GM23338 (cell line): ENCODE measurements at regions not wholly inside any gene's neighbourhood (a gene's known extent, or its start where the extent isn't known, plus 50 kb on each side); places are given as distances from the start of the nearest gene placed in this dataset.

Experiments used
- ATAC-seq: fragments of 200-7000 bp; cut with Tn5 transposase; 3 replicates; pipeline ENCODE4 v1.9.1; 2020
- DNase-seq: peaks from one replicate; pipeline ENCODE4 v3.0.0-alpha.2; 2015; ENCODE audit warnings: low spot score
- H2AFZ ChIP-seq: fragments of 200-600 bp; sonication (generic); 2 replicates; pipeline ENCODE4 v1.8.0; 2016; ENCODE audit warnings: antibody characterized with exemption, mild to moderate bottlenecking, moderate library complexity
- H3F3A ChIP-seq: fragments of 200-600 bp; sonication (generic); replicated peaks from 2 replicates; pipeline ENCODE4 v1.8.0; 2017; ENCODE audit warnings: antibody characterized with exemption, mixed run types, low read depth
- H3K27ac ChIP-seq: fragments of 200-600 bp; sonication (generic); 2 replicates; pipeline ENCODE4 v1.6.1; 2016; ENCODE audit warnings: low read depth
- H3K27me3 ChIP-seq: fragments of 200-600 bp; sonication (generic); 2 replicates; pipeline ENCODE4 v1.8.0; 2016; ENCODE audit warnings: mild to moderate bottlenecking, mixed run types, moderate library complexity; ENCODE audit not compliant: insufficient read depth
- H3K36me3 ChIP-seq: fragments of 200-600 bp; sonication (generic); 2 replicates; pipeline ENCODE4 v1.8.0; 2016; ENCODE audit warnings: mild to moderate bottlenecking; ENCODE audit not compliant: insufficient read depth
- H3K4me1 ChIP-seq: fragments of 200-600 bp; sonication (generic); 2 replicates; pipeline ENCODE4 v1.8.0; 2016; ENCODE audit warnings: mild to moderate bottlenecking, moderate library complexity; ENCODE audit not compliant: insufficient read depth
- H3K4me2 ChIP-seq: fragments of 200-600 bp; sonication (generic); 2 replicates; pipeline ENCODE4 v1.7.1; 2017; ENCODE audit warnings: mixed run types
- H3K4me3 ChIP-seq: fragments of 200-600 bp; sonication (generic); 2 replicates; pipeline ENCODE4 v1.6.1; 2016; ENCODE audit warnings: mixed run types
- H3K79me2 ChIP-seq: fragments of 200-600 bp; sonication (generic); replicated peaks from 2 replicates; pipeline ENCODE4 v1.8.0; 2017; ENCODE audit warnings: mild to moderate bottlenecking; ENCODE audit not compliant: insufficient read depth
- H3K9me2 ChIP-seq: fragments of 200-600 bp; sonication (generic); 2 replicates; pipeline ENCODE4 v1.8.0; 2017; ENCODE audit not compliant: insufficient read depth
- H4K20me1 ChIP-seq: fragments of 200-600 bp; sonication (generic); replicated peaks from 2 replicates; pipeline ENCODE4 v1.8.0; 2017; ENCODE audit warnings: mild to moderate bottlenecking; ENCODE audit not compliant: insufficient read depth
- H3K27ac Mint-ChIP-seq: 2 replicates; pipeline ENCODE4 v1.8.0; 2020; ENCODE audit warnings: inconsistent platforms, mild to moderate bottlenecking, moderate library complexity, mixed read lengths
- H3K27me3 Mint-ChIP-seq: 3 replicates; pipeline ENCODE4 v1.8.0; 2022; ENCODE audit warnings: low read depth, mild to moderate bottlenecking, moderate library complexity, mixed read lengths, inconsistent platforms; ENCODE audit not compliant: insufficient read depth, poor library complexity
- H3K36me3 Mint-ChIP-seq: 3 replicates; pipeline ENCODE4 v1.8.0; 2021; ENCODE audit warnings: low read depth, mild to moderate bottlenecking, inconsistent platforms, moderate library complexity, mixed read lengths
- H3K4me1 Mint-ChIP-seq: 3 replicates; pipeline ENCODE4 v1.8.0; 2020; ENCODE audit warnings: mild to moderate bottlenecking, inconsistent platforms, mixed read lengths
- H3K4me3 Mint-ChIP-seq: 3 replicates; pipeline ENCODE4 v1.8.0; 2021; ENCODE audit warnings: moderate library complexity, mild to moderate bottlenecking, inconsistent platforms, mixed read lengths
- H3K9me3 Mint-ChIP-seq: 3 replicates; pipeline ENCODE4 v1.8.0; 2020; ENCODE audit warnings: moderate library complexity, mild to moderate bottlenecking, inconsistent platforms, mixed read lengths
- CREB1 ChIP-seq: fragments of 250-450 bp; sonication (Bioruptor Pico); IDR thresholded peaks from 2 replicates; pipeline ENCODE4 v1.5.0; 2020; ENCODE audit warnings: low read depth, mild to moderate bottlenecking, moderate library complexity
- CTCF ChIP-seq, 2 experiments: fragments of 200-600 bp in 1 of 2; sonication (generic) in 1 of 2; conservative IDR thresholded peaks; 2 replicates each; pipeline versions ENCODE4 v1.5.1 to v1.6.1; 2016 to 2017; ENCODE audit warnings: antibody characterized with exemption in 2 of 2, low read depth in 2 of 2, mild to moderate bottlenecking in 2 of 2, moderate library complexity in 1 of 2
- ETS1 ChIP-seq: IDR thresholded peaks from 2 replicates; pipeline ENCODE4 v1.6.1; 2016; ENCODE audit warnings: antibody characterized with exemption
- EZH2 ChIP-seq: fragments of 200-600 bp; sonication (generic); IDR thresholded peaks from one replicate; pipeline ENCODE4 v1.8.0; 2017; ENCODE audit warnings: antibody characterized with exemption, mild to moderate bottlenecking, low read depth; ENCODE audit not compliant: unreplicated experiment
- EZH2phosphoT487 ChIP-seq: fragments of 200-600 bp; sonication (generic); IDR thresholded peaks from one replicate; pipeline ENCODE4 v1.8.1; 2018; ENCODE audit warnings: antibody characterized with exemption; ENCODE audit not compliant: unreplicated experiment
- JUNB ChIP-seq: IDR thresholded peaks from one replicate; pipeline ENCODE4 v1.6.1; 2016; ENCODE audit warnings: antibody characterized with exemption; ENCODE audit not compliant: unreplicated experiment
- NANOG ChIP-seq: IDR thresholded peaks from 2 replicates; pipeline ENCODE4 v1.6.1; 2016; ENCODE audit warnings: antibody characterized with exemption, borderline replicate concordance
- POLR2AphosphoS5 ChIP-seq: IDR thresholded peaks from 2 replicates; pipeline ENCODE4 v1.6.1; 2016; ENCODE audit warnings: antibody characterized with exemption, low read depth
- REST ChIP-seq: IDR thresholded peaks from one replicate; pipeline ENCODE4 v1.6.1; 2018; ENCODE audit warnings: antibody characterized with exemption; ENCODE audit not compliant: unreplicated experiment
- STAT1 ChIP-seq: IDR thresholded peaks from one replicate; pipeline ENCODE4 v1.6.1; 2016; ENCODE audit warnings: antibody characterized with exemption; ENCODE audit not compliant: unreplicated experiment
- ZNF114 ChIP-seq: fragments of 250-450 bp; sonication (Bioruptor Pico); IDR thresholded peaks from 2 replicates; pipeline ENCODE4 v1.5.0; 2020; ENCODE audit warnings: mild to moderate bottlenecking, moderate library complexity
- ZNF331 ChIP-seq: fragments of 250-450 bp; sonication (Bioruptor Pico); IDR thresholded peaks from 2 replicates; pipeline ENCODE4 v1.5.0; 2020; ENCODE audit warnings: low read depth, mild to moderate bottlenecking, moderate library complexity
- ZNF462 ChIP-seq: fragments of 250-450 bp; sonication (Bioruptor Pico); IDR thresholded peaks from 2 replicates; pipeline ENCODE4 v1.5.0; 2020; ENCODE audit warnings: mild to moderate bottlenecking, moderate library complexity

GRCh38 chr4:82125787-82126297 lies 247.9 kb downstream of the HNRNPD start:
- Histone ChIP-seq H2AFZ (no peak overlapping the region), H3K4me3 (no peak overlapping the region), H3K79me2 (no peaks in the 10 kb centered on the region), H3K27ac (no peak overlapping the region), H3K27me3 (no peaks in the 10 kb centered on the region), H3K9me2 (no peaks in the 10 kb centered on the region), H3K4me1 (no peaks in the 10 kb centered on the region), H3K36me3 (no peaks in the 10 kb centered on the region), H4K20me1 (no peaks in the 10 kb centered on the region), H3F3A (no peaks in the 10 kb centered on the region), H3K4me2 (no peak overlapping the region)
- H3K36me3 Mint-ChIP-seq: no peaks in the 10 kb centered on the region
- peaks cover 4% of the 10 kb centered on the region for H3K27me3 Mint-ChIP-seq
- peaks cover 4% of the 10 kb centered on the region; the same call in 1 of the 3 replicates for H3K4me1 Mint-ChIP-seq
- H3K27ac Mint-ChIP-seq: peak overlapping the region; percentile 16
- TF ChIP-seq CREB1 (CRISPR knock-in tag) (no peak), ZNF331 (no peak), EZH2 (no peak), ETS1 (no peak), NANOG (no peak), EZH2phosphoT487 (no peak), POLR2AphosphoS5 (no peak), JUNB (no peak), ZNF114 (CRISPR knock-in tag) (no peak), CTCF (conservative IDR thresholded peaks at IDR 0.05; ENCODE audit: low read depth in 2 of 2) (no peak), ZNF462 (CRISPR knock-in tag) (no peak), STAT1 (no peak), REST (no peak)
- ATAC-seq (no peak), DNase-seq (no peak)
- H3K4me3 Mint-ChIP-seq: no peak overlapping the region
- no peaks in the 10 kb centered on the region; the same call in 2 of the 3 replicates for H3K9me3 Mint-ChIP-seq
